GM23338 (cell line): ENCODE measurements at regions not wholly inside any gene's neighbourhood (a gene's known extent, or its start where the extent isn't known, plus 50 kb on each side); places are given as distances from the start of the nearest gene placed in this dataset.

ENCODE experiments used
- ATAC-seq: fragments of 200-7000 bp; cut with Tn5 transposase; 3 replicates; pipeline ENCODE4 v1.9.1; 2020
- DNase-seq: peaks from one replicate; pipeline ENCODE4 v3.0.0-alpha.2; 2015; ENCODE audit warnings: low spot score
- H2AFZ ChIP-seq: fragments of 200-600 bp; sonication (generic); 2 replicates; pipeline ENCODE4 v1.8.0; 2016; ENCODE audit warnings: antibody characterized with exemption, mild to moderate bottlenecking, moderate library complexity
- H3F3A ChIP-seq: fragments of 200-600 bp; sonication (generic); replicated peaks from 2 replicates; pipeline ENCODE4 v1.8.0; 2017; ENCODE audit warnings: antibody characterized with exemption, mixed run types, low read depth
- H3K27ac ChIP-seq: fragments of 200-600 bp; sonication (generic); 2 replicates; pipeline ENCODE4 v1.6.1; 2016; ENCODE audit warnings: low read depth
- H3K27me3 ChIP-seq: fragments of 200-600 bp; sonication (generic); 2 replicates; pipeline ENCODE4 v1.8.0; 2016; ENCODE audit warnings: mild to moderate bottlenecking, mixed run types, moderate library complexity; ENCODE audit not compliant: insufficient read depth
- H3K36me3 ChIP-seq: fragments of 200-600 bp; sonication (generic); 2 replicates; pipeline ENCODE4 v1.8.0; 2016; ENCODE audit warnings: mild to moderate bottlenecking; ENCODE audit not compliant: insufficient read depth
- H3K4me1 ChIP-seq: fragments of 200-600 bp; sonication (generic); 2 replicates; pipeline ENCODE4 v1.8.0; 2016; ENCODE audit warnings: mild to moderate bottlenecking, moderate library complexity; ENCODE audit not compliant: insufficient read depth
- H3K4me2 ChIP-seq: fragments of 200-600 bp; sonication (generic); 2 replicates; pipeline ENCODE4 v1.7.1; 2017; ENCODE audit warnings: mixed run types
- H3K4me3 ChIP-seq: fragments of 200-600 bp; sonication (generic); 2 replicates; pipeline ENCODE4 v1.6.1; 2016; ENCODE audit warnings: mixed run types
- H3K79me2 ChIP-seq: fragments of 200-600 bp; sonication (generic); replicated peaks from 2 replicates; pipeline ENCODE4 v1.8.0; 2017; ENCODE audit warnings: mild to moderate bottlenecking; ENCODE audit not compliant: insufficient read depth
- H3K9me2 ChIP-seq: fragments of 200-600 bp; sonication (generic); 2 replicates; pipeline ENCODE4 v1.8.0; 2017; ENCODE audit not compliant: insufficient read depth
- H4K20me1 ChIP-seq: fragments of 200-600 bp; sonication (generic); replicated peaks from 2 replicates; pipeline ENCODE4 v1.8.0; 2017; ENCODE audit warnings: mild to moderate bottlenecking; ENCODE audit not compliant: insufficient read depth
- H3K27ac Mint-ChIP-seq: 2 replicates; pipeline ENCODE4 v1.8.0; 2020; ENCODE audit warnings: inconsistent platforms, mild to moderate bottlenecking, moderate library complexity, mixed read lengths
- H3K27me3 Mint-ChIP-seq: 3 replicates; pipeline ENCODE4 v1.8.0; 2022; ENCODE audit warnings: low read depth, mild to moderate bottlenecking, moderate library complexity, mixed read lengths, inconsistent platforms; ENCODE audit not compliant: insufficient read depth, poor library complexity
- H3K36me3 Mint-ChIP-seq: 3 replicates; pipeline ENCODE4 v1.8.0; 2021; ENCODE audit warnings: low read depth, mild to moderate bottlenecking, inconsistent platforms, moderate library complexity, mixed read lengths
- H3K4me1 Mint-ChIP-seq: 3 replicates; pipeline ENCODE4 v1.8.0; 2020; ENCODE audit warnings: mild to moderate bottlenecking, inconsistent platforms, mixed read lengths
- H3K4me3 Mint-ChIP-seq: 3 replicates; pipeline ENCODE4 v1.8.0; 2021; ENCODE audit warnings: moderate library complexity, mild to moderate bottlenecking, inconsistent platforms, mixed read lengths
- H3K9me3 Mint-ChIP-seq: 3 replicates; pipeline ENCODE4 v1.8.0; 2020; ENCODE audit warnings: moderate library complexity, mild to moderate bottlenecking, inconsistent platforms, mixed read lengths
- CREB1 ChIP-seq: fragments of 250-450 bp; sonication (Bioruptor Pico); IDR thresholded peaks from 2 replicates; pipeline ENCODE4 v1.5.0; 2020; ENCODE audit warnings: low read depth, mild to moderate bottlenecking, moderate library complexity
- CTCF ChIP-seq, 2 experiments: fragments of 200-600 bp in 1 of 2; sonication (generic) in 1 of 2; conservative IDR thresholded peaks; 2 replicates each; pipeline versions ENCODE4 v1.5.1 to v1.6.1; 2016 to 2017; ENCODE audit warnings: antibody characterized with exemption in 2 of 2, low read depth in 2 of 2, mild to moderate bottlenecking in 2 of 2, moderate library complexity in 1 of 2
- ETS1 ChIP-seq: IDR thresholded peaks from 2 replicates; pipeline ENCODE4 v1.6.1; 2016; ENCODE audit warnings: antibody characterized with exemption
- EZH2phosphoT487 ChIP-seq: fragments of 200-600 bp; sonication (generic); IDR thresholded peaks from one replicate; pipeline ENCODE4 v1.8.1; 2018; ENCODE audit warnings: antibody characterized with exemption; ENCODE audit not compliant: unreplicated experiment
- JUNB ChIP-seq: IDR thresholded peaks from one replicate; pipeline ENCODE4 v1.6.1; 2016; ENCODE audit warnings: antibody characterized with exemption; ENCODE audit not compliant: unreplicated experiment
- NANOG ChIP-seq: IDR thresholded peaks from 2 replicates; pipeline ENCODE4 v1.6.1; 2016; ENCODE audit warnings: antibody characterized with exemption, borderline replicate concordance
- POLR2AphosphoS5 ChIP-seq: IDR thresholded peaks from 2 replicates; pipeline ENCODE4 v1.6.1; 2016; ENCODE audit warnings: antibody characterized with exemption, low read depth
- STAT1 ChIP-seq: IDR thresholded peaks from one replicate; pipeline ENCODE4 v1.6.1; 2016; ENCODE audit warnings: antibody characterized with exemption; ENCODE audit not compliant: unreplicated experiment
- ZNF114 ChIP-seq: fragments of 250-450 bp; sonication (Bioruptor Pico); IDR thresholded peaks from 2 replicates; pipeline ENCODE4 v1.5.0; 2020; ENCODE audit warnings: mild to moderate bottlenecking, moderate library complexity
- TF ChIP-seq, protein P1 (sequence below): fragments of 250-450 bp; sonication (Bioruptor Pico); IDR thresholded peaks from 2 replicates; pipeline ENCODE4 v1.5.0; 2020; ENCODE audit warnings: mild to moderate bottlenecking, moderate library complexity

GRCh38 chr2:181753686-181754085 is 73.4 kb upstream of the NEUROD1 start (continued):
- no peak for TF ChIP-seq CTCF (conservative IDR thresholded peaks at IDR 0.05; ENCODE audit: low read depth in 2 of 2)
- TF ChIP-seq ZNF114 = no peak
- no peak for TF ChIP-seq EZH2phosphoT487
- TF ChIP-seq JUNB = no peak

DNA sequence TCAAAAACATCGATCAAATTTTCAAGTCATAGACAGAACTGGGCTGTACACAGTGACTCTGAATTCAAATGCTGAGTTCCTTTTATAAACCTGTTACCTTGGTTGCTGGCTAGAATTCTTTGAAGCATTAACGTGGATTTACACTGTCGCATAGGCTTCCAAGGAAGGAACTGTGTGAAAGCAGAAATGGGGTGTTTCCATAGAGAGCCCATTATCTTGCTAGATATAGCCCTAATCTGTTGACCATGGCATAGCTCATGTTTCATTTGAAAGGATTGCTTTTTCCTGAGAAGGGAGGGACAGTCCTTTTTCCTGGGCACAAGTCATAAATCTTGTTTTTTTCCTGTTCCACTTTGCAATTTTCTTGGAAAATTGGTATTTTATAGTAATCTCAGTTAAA is 73.8 kb upstream of the NEUROD1 start:
- Histone ChIP-seq H3K4me2 (no peak overlapping the region), H3K4me3 (no peak overlapping the region), H3K27ac (no peak overlapping the region), H3K27me3 (no peaks in the 10 kb centered on the region), H3K9me2 (0 out of 2 replicates have a peak, but pooled peaks cover 7% of the 10 kb centered on the region), H3K36me3 (no peaks in the 10 kb centered on the region), H4K20me1 (no peaks in the 10 kb centered on the region), H3K79me2 (no peaks in the 10 kb centered on the region), H3F3A (no peaks in the 10 kb centered on the region), H2AFZ (no peak overlapping the region), H3K4me1 (no peaks in the 10 kb centered on the region)
- Mint-ChIP-seq H3K4me3 (no peak overlapping the region), H3K36me3 (no peaks in the 10 kb centered on the region), H3K9me3 (peaks cover 2% of the 10 kb centered on the region; the same call in 1 of the 3 replicates), H3K4me1 (peaks cover 6% of the 10 kb centered on the region), H3K27me3 (peaks cover 2% of the 10 kb centered on the region), H3K27ac (no peak overlapping the region)
- ATAC-seq (no peak), DNase-seq (no peak)
- TF ChIP-seq, protein P1, sequence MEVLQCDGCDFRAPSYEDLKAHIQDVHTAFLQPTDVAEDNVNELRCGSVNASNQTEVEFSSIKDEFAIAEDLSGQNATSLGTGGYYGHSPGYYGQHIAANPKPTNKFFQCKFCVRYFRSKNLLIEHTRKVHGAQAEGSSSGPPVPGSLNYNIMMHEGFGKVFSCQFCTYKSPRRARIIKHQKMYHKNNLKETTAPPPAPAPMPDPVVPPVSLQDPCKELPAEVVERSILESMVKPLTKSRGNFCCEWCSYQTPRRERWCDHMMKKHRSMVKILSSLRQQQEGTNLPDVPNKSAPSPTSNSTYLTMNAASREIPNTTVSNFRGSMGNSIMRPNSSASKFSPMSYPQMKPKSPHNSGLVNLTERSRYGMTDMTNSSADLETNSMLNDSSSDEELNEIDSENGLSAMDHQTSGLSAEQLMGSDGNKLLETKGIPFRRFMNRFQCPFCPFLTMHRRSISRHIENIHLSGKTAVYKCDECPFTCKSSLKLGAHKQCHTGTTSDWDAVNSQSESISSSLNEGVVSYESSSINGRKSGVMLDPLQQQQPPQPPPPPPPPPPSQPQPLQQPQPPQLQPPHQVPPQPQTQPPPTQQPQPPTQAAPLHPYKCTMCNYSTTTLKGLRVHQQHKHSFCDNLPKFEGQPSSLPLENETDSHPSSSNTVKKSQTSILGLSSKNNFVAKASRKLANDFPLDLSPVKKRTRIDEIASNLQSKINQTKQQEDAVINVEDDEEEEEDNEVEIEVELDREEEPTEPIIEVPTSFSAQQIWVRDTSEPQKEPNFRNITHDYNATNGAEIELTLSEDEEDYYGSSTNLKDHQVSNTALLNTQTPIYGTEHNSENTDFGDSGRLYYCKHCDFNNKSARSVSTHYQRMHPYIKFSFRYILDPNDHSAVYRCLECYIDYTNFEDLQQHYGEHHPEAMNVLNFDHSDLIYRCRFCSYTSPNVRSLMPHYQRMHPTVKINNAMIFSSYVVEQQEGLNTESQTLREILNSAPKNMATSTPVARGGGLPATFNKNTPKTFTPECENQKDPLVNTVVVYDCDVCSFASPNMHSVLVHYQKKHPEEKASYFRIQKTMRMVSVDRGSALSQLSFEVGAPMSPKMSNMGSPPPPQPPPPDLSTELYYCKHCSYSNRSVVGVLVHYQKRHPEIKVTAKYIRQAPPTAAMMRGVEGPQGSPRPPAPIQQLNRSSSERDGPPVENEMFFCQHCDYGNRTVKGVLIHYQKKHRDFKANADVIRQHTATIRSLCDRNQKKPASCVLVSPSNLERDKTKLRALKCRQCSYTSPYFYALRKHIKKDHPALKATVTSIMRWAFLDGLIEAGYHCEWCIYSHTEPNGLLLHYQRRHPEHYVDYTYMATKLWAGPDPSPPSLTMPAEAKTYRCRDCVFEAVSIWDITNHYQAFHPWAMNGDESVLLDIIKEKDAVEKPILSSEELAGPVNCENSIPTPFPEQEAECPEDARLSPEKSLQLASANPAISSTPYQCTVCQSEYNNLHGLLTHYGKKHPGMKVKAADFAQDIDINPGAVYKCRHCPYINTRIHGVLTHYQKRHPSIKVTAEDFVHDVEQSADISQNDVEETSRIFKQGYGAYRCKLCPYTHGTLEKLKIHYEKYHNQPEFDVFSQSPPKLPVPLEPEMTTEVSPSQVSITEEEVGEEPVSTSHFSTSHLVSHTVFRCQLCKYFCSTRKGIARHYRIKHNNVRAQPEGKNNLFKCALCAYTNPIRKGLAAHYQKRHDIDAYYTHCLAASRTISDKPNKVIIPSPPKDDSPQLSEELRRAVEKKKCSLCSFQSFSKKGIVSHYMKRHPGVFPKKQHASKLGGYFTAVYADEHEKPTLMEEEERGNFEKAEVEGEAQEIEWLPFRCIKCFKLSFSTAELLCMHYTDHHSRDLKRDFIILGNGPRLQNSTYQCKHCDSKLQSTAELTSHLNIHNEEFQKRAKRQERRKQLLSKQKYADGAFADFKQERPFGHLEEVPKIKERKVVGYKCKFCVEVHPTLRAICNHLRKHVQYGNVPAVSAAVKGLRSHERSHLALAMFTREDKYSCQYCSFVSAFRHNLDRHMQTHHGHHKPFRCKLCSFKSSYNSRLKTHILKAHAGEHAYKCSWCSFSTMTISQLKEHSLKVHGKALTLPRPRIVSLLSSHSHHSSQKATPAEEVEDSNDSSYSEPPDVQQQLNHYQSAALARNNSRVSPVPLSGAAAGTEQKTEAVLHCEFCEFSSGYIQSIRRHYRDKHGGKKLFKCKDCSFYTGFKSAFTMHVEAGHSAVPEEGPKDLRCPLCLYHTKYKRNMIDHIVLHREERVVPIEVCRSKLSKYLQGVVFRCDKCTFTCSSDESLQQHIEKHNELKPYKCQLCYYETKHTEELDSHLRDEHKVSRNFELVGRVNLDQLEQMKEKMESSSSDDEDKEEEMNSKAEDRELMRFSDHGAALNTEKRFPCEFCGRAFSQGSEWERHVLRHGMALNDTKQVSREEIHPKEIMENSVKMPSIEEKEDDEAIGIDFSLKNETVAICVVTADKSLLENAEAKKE (CRISPR knock-in tag) = no peak
- TF ChIP-seq ETS1 (no peak), CTCF (conservative IDR thresholded peaks at IDR 0.05; ENCODE audit: low read depth in 2 of 2) (no peak), CREB1 (CRISPR knock-in tag) (no peak), ZNF114 (no peak), JUNB (no peak), POLR2AphosphoS5 (no peak), NANOG (no peak), STAT1 (no peak), EZH2phosphoT487 (no peak)
